ENCODE measurements at regions not wholly inside any gene's neighbourhood (a gene's known extent, or its start where the extent isn't known, plus 50 kb on each side); places are given as distances from the start of the nearest gene placed in this dataset.

DNA sequence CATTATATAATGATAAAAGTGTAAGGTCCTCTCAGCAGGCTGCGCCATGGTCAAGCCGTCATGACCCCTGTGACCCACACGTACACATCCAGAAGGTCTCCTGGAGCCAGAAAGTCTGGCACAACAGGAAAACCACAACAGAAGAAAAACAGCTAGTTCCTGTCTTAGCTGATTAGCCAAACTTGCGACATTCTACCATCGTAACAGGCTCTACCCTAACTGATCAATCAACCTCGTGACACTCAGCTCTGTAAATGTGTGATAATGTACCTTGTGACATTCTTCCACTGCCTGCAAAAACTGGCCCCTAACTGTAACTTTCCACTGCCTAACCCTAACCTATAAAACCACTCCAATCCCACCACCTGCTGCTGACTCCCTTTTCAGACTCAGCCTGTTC lies 316.4 kb upstream of the TUSC1 start:
- H3K27me3 Mint-ChIP-seq (ENCODE audit: unreplicated experiment): no peaks in the 10 kb centered on the region
- no peak overlapping the region for H3K4me3 Mint-ChIP-seq (ENCODE audit: unreplicated experiment)
- peaks cover 21% of the 10 kb centered on the region for H3K9me3 Mint-ChIP-seq (ENCODE audit: unreplicated experiment)
- H3K36me3 Mint-ChIP-seq (ENCODE audit: unreplicated experiment): peaks cover 2% of the 10 kb centered on the region
- H3K4me1 Mint-ChIP-seq (ENCODE audit: unreplicated experiment): no peaks in the 10 kb centered on the region
- TF ChIP-seq CTCF (IDR thresholded peaks at IDR 0.05): no peak
- no peak for DNase-seq (ENCODE audit: extremely low spot score, unreplicated experiment)
- no peak overlapping the region for H3K27ac Mint-ChIP-seq (ENCODE audit: unreplicated experiment)

- H3K27me3 Mint-ChIP-seq (ENCODE audit: unreplicated experiment): no peaks in the 10 kb centered on the region
- DNase-seq (ENCODE audit: extremely low spot score, unreplicated experiment): no peak
- H3K9me3 Mint-ChIP-seq (ENCODE audit: unreplicated experiment): peaks cover 27% of the 10 kb centered on the region
- peaks cover 2% of the 10 kb centered on the region for H3K36me3 Mint-ChIP-seq (ENCODE audit: unreplicated experiment)
- H3K4me1 Mint-ChIP-seq (ENCODE audit: unreplicated experiment): no peaks in the 10 kb centered on the region
- no peak overlapping the region for H3K4me3 Mint-ChIP-seq (ENCODE audit: unreplicated experiment)
- H3K27ac Mint-ChIP-seq (ENCODE audit: unreplicated experiment): no peak overlapping the region
- TF ChIP-seq CTCF (IDR thresholded peaks at IDR 0.05): no peak
Observed at GRCh38 chr9:25990376-25990775, 312.1 kb upstream of the TUSC1 start.

DNA sequence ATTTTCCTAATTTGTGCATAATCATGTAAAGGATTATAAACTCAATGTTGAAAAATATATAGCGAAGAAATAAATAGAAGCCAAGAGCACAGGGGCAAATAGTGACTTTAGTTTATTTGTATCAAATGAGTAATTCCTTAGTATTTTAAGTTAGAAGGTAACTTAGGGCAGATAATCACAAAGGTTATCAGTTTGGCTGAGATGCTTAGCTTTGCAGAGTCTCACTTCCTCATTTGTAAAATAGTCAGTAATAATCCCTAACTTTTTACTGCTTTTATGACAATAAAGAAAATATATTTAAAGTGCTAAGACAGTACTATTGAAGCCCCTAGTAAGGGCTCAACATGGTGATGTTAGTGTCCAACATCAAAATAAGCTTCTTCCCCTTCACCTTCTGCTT lies 297.4 kb upstream of the TUSC1 start:
- Mint-ChIP-seq H3K36me3 (ENCODE audit: unreplicated experiment) (peaks cover 5% of the 10 kb centered on the region), H3K4me1 (ENCODE audit: unreplicated experiment) (peaks cover 9% of the 10 kb centered on the region), H3K4me3 (ENCODE audit: unreplicated experiment) (no peak overlapping the region)

GRCh38 chr9:25964239-25964638 lies 286.0 kb upstream of the TUSC1 start:
- TF ChIP-seq CTCF (IDR thresholded peaks at IDR 0.05): peak; percentile 64
- no peaks in the 10 kb centered on the region for H3K27me3 Mint-ChIP-seq (ENCODE audit: unreplicated experiment)
- H3K4me3 Mint-ChIP-seq (ENCODE audit: unreplicated experiment): no peak overlapping the region
- no peak for DNase-seq (ENCODE audit: extremely low spot score, unreplicated experiment)
- H3K4me1 Mint-ChIP-seq (ENCODE audit: unreplicated experiment): peaks cover 3% of the 10 kb centered on the region
- peaks cover 17% of the 10 kb centered on the region for H3K9me3 Mint-ChIP-seq (ENCODE audit: unreplicated experiment)
- peak overlapping the region; percentile 10 for H3K27ac Mint-ChIP-seq (ENCODE audit: unreplicated experiment)
- peaks cover 2% of the 10 kb centered on the region for H3K36me3 Mint-ChIP-seq (ENCODE audit: unreplicated experiment)

More for the DNA sequence above, 297.4 kb upstream of the TUSC1 start:
- DNase-seq (ENCODE audit: extremely low spot score, unreplicated experiment): no peak
- Mint-ChIP-seq H3K27me3 (ENCODE audit: unreplicated experiment) (no peaks in the 10 kb centered on the region), H3K9me3 (ENCODE audit: unreplicated experiment) (peaks cover 6% of the 10 kb centered on the region), H3K27ac (ENCODE audit: unreplicated experiment) (no peak overlapping the region)
- TF ChIP-seq CTCF (IDR thresholded peaks at IDR 0.05): no peak

DNA sequence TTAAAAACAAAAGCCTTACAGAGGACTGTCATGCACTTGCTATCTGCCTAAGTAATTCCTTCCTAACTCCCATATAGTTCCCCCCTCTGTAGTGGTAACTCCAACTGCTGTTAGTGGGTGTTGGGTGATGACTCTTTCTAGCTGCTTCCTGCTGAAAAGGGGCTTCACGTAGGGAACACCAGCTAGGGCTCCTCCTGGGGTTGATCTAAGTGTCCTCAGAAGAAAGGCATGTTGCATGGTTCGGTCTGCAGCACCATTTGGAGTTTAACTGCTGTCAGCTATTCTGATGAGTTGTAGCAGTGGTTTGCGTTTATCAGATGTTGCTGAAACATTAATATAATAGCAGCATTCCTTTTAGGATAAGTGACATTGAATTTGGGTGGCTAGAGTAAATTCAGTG lies 281.9 kb upstream of the TUSC1 start:
- TF ChIP-seq CTCF (IDR thresholded peaks at IDR 0.05): no peak
- H3K4me3 Mint-ChIP-seq (ENCODE audit: unreplicated experiment): no peak overlapping the region
- H3K4me1 Mint-ChIP-seq (ENCODE audit: unreplicated experiment): peaks cover 3% of the 10 kb centered on the region
- DNase-seq (ENCODE audit: extremely low spot score, unreplicated experiment): no peak
- no peaks in the 10 kb centered on the region for H3K27me3 Mint-ChIP-seq (ENCODE audit: unreplicated experiment)
- H3K9me3 Mint-ChIP-seq (ENCODE audit: unreplicated experiment): peaks cover 11% of the 10 kb centered on the region
- no peak overlapping the region for H3K27ac Mint-ChIP-seq (ENCODE audit: unreplicated experiment)
- H3K36me3 Mint-ChIP-seq (ENCODE audit: unreplicated experiment): no peaks in the 10 kb centered on the region

All from osteocyte (in vitro differentiated cells).